ENCODE measurements at regions not wholly inside any gene's neighbourhood (a gene's known extent, or its start where the extent isn't known, plus 50 kb on each side); places are given as distances from the start of the nearest gene placed in this dataset.
A peak's percentile ranks its signal among the peaks of the same experiment; 100 is the strongest.

GRCh38 chr16:79970087-79970486 is 369.6 kb upstream of the MAF start:
- WGBS, 4 donors: 72 to 88% (median 78%) methylated on average over 3 of the region's 3 CpGs
- DNase-seq: no peak
- Histone ChIP-seq H3K4me3 (no peak overlapping the region), H3K4me1 (peaks cover 0 to 15% (median 0%) of the 10 kb centered on the region in 12 donors), H3K9me3 (no peaks in the 10 kb centered on the region), H3K27ac (peak overlapping the region in 11 of 12 donors; percentile 17 to 72 (median 53)), H3K36me3 (no peaks in the 10 kb centered on the region), H3K27me3 (no peaks in the 10 kb centered on the region)
- no peak for ATAC-seq
- TF ChIP-seq POLR2A (IDR thresholded peaks at IDR 0.05): no peak
- TF ChIP-seq, protein P1, sequence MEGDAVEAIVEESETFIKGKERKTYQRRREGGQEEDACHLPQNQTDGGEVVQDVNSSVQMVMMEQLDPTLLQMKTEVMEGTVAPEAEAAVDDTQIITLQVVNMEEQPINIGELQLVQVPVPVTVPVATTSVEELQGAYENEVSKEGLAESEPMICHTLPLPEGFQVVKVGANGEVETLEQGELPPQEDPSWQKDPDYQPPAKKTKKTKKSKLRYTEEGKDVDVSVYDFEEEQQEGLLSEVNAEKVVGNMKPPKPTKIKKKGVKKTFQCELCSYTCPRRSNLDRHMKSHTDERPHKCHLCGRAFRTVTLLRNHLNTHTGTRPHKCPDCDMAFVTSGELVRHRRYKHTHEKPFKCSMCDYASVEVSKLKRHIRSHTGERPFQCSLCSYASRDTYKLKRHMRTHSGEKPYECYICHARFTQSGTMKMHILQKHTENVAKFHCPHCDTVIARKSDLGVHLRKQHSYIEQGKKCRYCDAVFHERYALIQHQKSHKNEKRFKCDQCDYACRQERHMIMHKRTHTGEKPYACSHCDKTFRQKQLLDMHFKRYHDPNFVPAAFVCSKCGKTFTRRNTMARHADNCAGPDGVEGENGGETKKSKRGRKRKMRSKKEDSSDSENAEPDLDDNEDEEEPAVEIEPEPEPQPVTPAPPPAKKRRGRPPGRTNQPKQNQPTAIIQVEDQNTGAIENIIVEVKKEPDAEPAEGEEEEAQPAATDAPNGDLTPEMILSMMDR (IDR thresholded peaks at IDR 0.05): no peak
- intact Hi-C loops (cut with DNase I): no loop called here

GRCh38 chr16:79969458-79969857 is 368.9 kb upstream of the MAF start:
- 95 to 100% (median 95%) methylated on average over 5 of the region's 5 CpGs for WGBS, 4 donors
- ATAC-seq (no peak), DNase-seq (no peak)
- no peak overlapping the region for H3K27ac ChIP-seq
- no peaks in the 10 kb centered on the region for H3K36me3 ChIP-seq
- intact Hi-C loops (cut with DNase I): no loop called here
- H3K4me3 ChIP-seq: no peak overlapping the region
- TF ChIP-seq, protein P1 (IDR thresholded peaks at IDR 0.05): no peak
- TF ChIP-seq POLR2A (IDR thresholded peaks at IDR 0.05): no peak
- no peaks in the 10 kb centered on the region for H3K27me3 ChIP-seq
- no peaks in the 10 kb centered on the region for H3K9me3 ChIP-seq
- H3K4me1 ChIP-seq: peaks cover 0 to 15% (median 0%) of the 10 kb centered on the region in 12 donors

DNA sequence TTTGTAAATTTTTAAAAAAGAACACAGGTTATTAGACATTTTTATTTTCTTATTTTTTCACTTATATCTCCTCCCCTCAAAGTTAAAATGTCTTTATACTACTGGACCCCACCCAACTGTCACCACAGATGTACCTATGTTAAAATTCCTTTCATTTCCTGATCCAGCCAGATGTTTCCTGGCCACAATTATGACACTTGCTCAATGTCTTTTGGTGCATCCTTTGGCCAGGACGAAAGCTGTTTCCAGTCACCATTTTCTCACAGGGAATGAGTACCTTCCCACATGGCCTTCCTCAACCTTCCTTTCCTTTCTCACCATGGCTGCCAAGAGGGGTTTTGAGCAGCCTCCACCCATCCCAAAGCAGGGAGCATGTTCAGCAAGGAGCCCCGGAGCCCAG is 365.7 kb upstream of the MAF start:
- Histone ChIP-seq H3K4me1 (peaks cover 0 to 15% (median 0%) of the 10 kb centered on the region in 12 donors), H3K4me3 (no peak overlapping the region), H3K36me3 (no peaks in the 10 kb centered on the region), H3K27me3 (peaks cover 0 to 2% (median 0%) of the 10 kb centered on the region in 9 donors), H3K27ac (no peak overlapping the region), H3K9me3 (no peaks in the 10 kb centered on the region)
- TF ChIP-seq POLR2A (IDR thresholded peaks at IDR 0.05): no peak
- TF ChIP-seq, protein P1 (IDR thresholded peaks at IDR 0.05): no peak
- WGBS, 4 donors: 55 to 65% (median 58%) methylated on average over 2 of the region's 2 CpGs
- ATAC-seq: no peak
- intact Hi-C loops (cut with DNase I): no loop called here
- DNase-seq: peak in 1 of 5 donors; percentile 33

DNA sequence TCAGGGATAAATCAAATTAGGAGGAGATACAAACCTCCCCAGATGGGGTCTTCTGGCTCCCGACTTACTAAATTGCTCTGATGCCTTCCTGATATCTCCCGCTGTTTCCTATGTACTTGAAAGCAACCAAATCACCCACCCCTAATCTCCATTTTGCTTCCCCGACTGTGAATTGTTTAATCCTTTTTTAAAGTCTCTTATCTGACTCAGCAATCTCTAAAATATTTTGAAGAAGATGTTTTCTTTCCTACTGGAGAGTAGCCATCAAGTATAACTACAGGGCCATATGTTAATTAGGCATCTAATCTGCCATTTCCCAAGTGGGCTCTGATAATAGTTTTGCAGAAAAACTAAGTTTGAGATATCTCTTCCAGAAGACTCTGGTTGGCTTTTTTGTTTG is 365.2 kb upstream of the MAF start:
- no peak for DNase-seq
- TF ChIP-seq, protein P1 (IDR thresholded peaks at IDR 0.05): no peak
- no peak for TF ChIP-seq POLR2A (IDR thresholded peaks at IDR 0.05)
- peaks cover 0 to 7% (median 0%) of the 10 kb centered on the region in 9 donors for H3K27me3 ChIP-seq
- ATAC-seq: no peak
- no peaks in the 10 kb centered on the region for H3K9me3 ChIP-seq
- intact Hi-C loops (cut with DNase I): no loop called here
- no peaks in the 10 kb centered on the region for H3K36me3 ChIP-seq
- H3K4me1 ChIP-seq: peaks cover 0 to 10% (median 0%) of the 10 kb centered on the region in 12 donors
- 29 to 33% (median 31%) methylated on average over 3 of the region's 3 CpGs for WGBS, 4 donors
- H3K4me3 ChIP-seq: no peak overlapping the region
- no peak overlapping the region for H3K27ac ChIP-seq
